UCSD-AML1 (cell line): ENCODE measurements at regions not wholly inside any gene's neighbourhood (a gene's known extent, or its start where the extent isn't known, plus 50 kb on each side); places are given as distances from the start of the nearest gene placed in this dataset.
"Not testable (repeated sequence)": the region's sequence is repeated elsewhere in the genome, so short reads cannot be mapped to it uniquely, and the experiment has no call there.

Experiments used
- DNase-seq: peaks from one replicate; lab custom pipeline; 2025; ENCODE audit not compliant: unreplicated experiment; lab: John Stamatoyannopoulos, UW

DNA sequence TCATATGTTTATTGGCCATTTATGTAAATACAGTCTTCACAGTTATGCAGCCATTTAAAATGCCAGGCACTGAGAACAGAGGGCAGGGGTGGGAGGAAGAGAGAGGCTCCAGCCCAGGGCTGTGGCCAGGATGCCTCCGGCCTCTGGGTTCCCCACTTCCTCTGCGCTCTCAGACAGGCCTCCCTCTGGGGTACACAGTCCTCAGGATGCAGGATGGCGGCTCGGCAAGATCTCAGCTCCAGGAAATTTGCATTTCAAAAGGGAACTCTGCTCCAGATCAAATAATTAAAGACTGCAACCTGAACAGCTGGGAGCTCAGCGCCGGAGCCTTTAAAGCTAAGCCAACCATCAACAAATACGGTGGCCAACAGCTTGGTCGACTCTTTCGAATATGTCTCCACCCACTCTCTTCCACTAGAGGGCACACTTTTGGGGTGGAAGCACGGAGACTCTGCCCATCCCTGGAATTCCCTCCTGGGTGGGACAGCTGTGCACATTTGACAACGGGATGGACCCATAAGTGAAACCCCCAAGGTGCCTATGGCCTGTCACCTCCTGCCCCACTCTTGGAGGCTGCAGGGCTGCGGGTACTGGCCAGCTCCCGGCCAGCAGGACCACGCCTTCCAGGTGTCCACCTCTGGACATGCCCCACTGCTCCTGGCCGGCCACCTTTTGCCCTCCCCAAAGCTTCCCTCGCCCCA, 1044.7 kb downstream of the BRD1 start:
- no peak for DNase-seq

DNA sequence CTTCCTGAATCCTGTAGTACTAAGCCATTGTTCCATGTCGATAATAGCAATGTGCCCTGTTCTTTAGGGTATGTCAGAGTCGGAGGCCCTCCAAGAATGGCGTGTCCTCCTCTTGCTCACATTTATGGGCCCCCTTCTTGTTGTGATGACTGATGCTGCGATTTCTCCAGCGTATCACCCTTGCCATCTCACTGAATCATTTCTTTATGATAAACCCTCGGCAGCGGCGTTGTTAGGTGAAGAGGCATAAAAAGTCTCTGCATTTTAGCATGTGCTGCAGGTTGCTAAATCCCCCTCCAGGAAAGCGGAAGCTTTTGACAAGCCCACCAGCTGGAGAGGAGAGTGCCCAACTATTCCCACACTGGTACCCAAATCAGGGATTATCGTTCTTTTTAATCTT, 1045.3 kb downstream of the BRD1 start:
- DNase-seq, result no peak

DNA sequence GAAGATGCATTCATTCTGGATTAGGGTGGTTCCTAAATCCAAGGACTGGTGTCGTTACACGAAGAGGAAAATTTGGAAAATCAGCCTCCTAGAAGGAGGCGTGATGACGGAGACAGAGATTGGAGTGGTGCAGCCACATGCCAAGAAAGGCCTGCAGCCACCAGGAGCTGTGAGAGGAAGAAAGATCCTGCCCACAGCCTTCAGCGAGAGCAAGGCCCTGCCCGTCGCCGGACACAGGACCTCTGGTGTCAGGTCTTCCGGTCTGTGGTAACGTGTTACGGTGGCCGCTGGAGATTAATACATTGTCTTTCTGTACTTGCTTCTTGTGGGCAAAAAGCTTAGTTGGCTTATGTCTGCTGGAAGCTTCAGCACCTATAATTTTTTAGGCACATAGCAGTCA, 1045.8 kb downstream of the BRD1 start:
- no peak for DNase-seq

DNA sequence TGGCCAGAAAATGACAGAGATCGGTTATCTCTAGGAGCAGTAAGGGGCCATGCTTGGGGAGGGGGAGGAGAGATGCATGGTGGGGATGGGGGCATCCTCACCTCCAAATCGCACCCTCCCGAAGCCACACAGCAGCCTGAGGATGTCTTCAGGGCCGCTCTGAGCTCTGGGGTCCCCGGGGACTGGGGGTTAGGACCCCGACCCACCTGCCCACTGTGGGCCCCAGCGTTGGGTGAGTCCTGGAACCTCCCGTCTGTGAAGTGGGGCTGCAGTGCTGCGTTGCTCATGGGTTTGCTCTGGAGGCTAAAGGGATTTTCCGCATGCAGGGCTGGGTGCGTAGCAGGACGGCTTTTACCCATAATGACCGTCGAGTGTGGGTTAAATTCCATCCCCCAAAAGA, 1046.3 kb downstream of the BRD1 start:
- no peak for DNase-seq

DNA sequence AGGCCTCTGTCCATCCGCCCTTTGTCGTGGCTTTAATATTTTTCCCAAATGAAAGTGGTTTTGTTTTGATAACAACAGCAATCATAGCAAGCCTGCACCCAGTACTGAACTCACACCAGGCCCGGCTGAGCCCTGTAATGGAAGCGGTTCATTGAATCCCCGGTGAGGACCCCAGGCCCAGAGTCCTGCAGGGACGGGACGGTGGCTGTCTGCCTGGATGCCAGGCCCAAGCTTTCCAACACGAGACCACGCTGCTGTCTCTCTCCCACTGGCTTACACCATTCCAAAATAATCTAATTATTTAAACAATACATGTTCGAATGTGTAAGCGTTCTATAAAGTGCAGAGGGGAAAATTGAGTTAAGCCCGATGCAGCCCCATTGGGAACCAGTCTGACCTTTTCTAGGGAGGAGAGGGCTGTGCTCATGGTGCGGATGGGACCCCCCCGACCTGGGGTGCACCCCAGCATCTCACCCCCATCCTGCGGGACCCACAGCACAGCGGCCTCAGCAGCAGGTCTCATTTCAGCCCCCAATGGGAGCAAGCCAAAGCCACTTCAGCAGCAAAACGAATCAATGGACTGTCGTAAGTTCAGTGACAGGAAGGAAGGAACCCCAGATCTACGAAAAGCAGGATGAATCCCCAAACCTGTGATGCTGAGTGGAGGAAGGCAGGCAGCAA, 1046.9 kb downstream of the BRD1 start:
- no peak for DNase-seq

DNA sequence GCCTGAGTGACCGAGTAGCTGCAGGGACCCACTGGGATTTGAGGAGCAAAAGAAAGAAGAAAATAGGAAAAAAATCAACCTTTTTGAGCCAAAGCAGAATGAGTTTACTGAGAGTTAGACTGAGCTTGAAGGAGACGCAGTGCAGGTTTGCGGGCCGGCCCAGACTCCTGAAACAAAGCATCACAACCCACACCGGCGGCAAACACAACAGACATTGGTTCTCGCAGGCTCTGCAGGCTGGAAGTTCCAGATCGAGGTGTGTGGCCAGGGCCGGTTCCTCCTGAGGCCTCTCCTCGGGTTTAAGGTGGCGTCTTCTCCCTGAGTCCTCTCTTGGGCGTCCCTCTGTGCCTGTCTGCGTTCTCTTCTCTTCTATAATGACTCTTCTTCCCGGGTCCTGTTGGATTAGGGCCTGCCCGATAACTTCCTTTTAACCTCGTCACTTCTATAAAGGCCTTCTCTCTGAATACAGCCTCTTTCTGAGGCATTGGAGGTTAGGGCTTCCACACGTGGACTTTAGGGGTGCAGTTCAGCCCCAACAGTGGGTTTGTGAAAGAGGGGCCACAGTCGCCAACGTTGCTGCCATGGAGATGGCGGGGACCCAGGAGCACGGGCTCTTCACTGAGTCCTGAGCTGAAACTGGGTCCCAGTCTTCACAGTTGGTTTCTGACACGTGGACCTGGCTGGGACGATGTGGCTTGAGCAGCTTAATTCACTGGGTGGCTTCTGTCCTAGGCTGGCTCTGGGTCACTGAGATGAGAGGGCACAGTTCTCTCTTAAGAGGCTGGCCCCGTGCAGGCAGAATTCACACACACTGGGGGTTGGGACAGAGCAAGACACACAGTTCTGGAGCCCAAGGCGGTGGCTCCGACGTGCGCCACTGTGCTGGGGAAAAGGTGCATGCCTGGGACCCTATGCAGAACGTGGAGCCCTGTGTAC, 1047.7 kb downstream of the BRD1 start:
- DNase-seq, result no peak

DNA sequence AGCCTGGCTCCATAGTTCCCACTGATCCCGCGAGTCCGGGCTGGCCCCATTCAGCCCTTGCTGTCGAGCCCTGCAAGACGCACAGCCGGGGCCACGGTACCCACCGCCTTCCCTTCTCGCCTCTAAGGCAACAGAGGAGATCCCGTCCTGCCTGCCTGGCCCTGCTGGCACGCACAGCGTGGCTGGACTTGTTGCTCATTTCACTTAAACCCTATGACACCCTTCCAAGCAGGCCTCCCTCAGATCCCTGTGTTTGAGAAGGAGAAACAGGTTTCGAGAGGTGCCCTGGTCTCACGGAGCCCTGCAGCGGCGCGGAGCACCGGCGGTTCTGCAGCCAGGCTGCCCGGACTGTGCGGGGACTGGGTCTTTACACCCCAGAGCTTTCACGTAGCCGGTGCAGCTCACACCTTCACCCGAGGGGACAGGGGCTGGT, 1048.4 kb downstream of the BRD1 start:
- no peak for DNase-seq

DNA sequence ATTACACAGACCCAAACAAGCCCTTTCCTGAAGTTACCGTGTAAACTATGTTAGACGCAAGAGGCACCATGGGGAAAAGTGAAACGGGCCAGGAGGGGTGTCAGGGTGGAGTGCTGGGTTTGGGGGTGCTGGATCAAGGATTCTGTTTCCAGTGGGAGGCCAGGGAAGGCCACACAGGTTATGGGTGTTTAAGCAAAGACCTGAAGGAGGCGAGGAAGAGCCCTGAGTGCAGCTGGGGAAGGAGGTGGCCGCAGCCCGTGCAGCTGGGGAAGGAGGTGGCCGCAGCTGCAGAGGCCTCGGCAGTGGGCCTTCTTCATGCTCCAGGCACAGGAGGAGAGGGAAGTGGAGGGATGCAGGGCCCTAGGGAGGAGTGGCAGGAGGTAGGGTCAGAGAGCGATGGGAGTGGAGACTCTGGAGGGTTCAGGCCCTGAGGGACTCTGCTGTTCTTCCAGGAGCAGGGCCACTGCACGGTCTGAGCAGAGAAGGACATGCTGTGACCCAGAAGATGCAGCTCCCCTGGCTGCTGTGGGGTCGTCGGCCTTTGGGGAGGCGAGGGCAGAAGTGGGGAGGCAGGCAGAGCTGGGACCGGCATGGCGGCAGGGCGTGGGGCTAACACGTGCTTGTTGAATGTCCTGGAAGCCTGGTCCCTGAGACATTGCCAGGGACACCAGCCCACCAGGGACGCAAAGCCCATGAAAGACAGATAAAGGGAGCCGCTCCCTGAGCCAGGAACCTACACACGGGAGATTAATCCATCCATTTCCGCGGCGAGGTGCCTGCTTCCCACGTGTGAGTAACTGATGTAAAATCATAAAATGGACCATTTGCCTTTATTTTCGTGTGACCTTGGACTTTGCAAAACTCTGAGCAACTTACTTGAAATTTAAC, 1049.1 kb downstream of the BRD1 start:
- no peak for DNase-seq

DNA sequence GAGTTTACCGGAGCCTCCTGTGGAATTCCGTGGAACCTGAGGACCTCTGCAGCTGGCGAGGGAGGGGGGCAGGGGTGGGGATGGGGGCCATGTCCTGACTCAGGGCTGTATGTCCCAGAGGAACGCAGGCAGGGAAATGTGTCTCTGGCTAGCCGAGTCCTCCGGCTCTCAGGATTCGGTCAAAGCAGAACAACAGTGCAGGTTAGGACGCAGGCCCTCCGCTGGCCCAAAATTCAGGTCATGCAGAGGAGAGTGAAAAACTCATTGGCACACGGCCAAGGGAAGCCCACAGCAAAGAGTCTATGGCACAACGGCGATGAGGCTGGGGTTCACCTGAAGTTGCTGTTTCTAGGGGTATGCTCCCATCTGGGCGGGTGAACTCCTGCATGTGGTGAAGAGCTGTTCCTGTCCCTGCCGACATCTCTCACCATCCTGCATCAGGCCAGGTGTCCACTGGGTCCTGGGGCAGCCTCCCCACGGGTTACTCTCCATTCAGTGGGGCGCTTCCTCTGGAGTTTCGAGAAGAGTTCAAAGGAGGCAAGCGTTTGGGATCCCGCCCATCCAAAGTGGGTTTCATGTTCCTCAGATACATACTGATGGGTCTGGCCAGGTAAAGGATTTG, 1055.3 kb downstream of the BRD1 start:
- no peak for DNase-seq

DNA sequence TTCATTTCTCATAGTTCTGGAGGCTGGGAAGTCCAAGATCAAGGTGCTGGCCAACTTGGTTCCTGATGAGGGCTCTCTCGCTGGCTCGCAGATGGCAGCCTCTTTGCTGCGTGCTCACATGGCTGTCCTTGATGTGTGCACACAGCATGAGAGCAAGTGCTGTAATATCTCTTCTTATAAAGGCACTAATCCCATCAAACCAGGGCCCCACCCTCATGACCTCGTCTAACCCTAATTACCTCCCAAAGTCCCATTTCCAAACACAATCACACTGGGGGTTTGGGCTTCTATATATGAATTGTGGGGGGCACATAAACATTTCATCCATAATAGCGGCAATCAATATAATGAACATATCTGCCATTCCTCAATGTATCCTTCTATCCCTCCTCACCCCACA, 1062.1 kb downstream of the BRD1 start:
- DNase-seq, result no peak

DNA sequence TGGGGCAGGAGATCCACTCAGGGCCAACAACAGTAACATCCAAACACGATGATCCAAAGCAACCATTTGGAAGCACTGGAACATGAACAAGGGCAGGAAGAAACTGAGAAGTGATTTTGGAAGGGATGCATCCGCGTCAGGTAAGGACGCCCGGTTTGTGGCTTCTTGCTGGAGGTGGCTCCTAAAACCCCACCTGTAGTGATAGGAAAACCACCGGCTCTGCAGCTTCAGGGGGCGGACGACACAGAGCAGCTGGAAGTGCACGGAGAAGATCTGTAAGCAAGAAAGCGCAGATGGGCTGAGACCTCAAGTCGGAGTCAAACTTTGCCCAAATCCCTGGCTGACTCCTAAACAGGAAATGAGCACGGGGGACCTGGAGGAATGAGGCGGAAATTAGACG, 1066.1 kb downstream of the BRD1 start:
- no peak for DNase-seq

DNA sequence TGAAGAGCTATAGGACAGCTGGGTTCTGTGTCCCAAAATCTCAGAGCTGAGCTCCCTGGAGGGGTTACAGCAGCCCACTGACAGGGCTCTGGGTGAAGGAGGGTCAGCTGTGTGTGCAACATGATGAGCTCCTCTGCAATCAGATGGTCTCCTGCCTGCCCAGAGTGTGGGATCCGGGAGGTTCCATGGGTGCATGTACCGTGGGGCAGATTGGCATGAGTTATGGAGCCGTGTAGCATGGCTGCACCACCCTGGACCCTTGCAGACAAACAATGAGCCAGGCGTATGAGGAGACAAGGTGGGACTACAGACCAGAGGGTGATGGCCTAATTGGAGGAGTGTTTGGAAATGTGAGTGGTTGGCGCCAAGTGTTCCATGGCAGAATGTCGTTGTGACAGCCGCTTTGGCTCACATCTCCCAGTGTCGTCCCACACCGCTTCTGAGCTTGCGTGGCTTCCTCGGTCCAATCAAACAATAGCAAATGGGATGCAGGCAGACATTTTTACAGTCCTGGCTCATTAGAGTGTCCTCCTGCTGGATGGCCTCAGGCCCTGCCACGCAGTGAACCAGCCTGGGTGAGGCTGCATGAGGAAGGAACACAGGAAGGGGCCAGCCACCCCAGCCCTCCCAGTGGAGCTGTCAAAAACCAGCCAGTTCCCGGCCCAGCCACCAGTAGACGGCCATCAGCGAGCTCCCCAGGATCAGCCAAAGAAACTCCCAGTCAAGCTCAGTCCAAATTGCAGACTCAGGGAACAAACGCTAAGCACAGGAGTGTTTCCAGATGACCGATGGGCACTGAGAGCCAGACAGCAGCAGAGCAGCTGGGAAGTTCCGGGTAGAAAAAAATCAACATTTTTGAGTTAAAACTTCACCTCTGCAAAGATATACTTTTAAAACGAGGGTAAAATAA, 1066.9 kb downstream of the BRD1 start:
- no peak for DNase-seq

DNA sequence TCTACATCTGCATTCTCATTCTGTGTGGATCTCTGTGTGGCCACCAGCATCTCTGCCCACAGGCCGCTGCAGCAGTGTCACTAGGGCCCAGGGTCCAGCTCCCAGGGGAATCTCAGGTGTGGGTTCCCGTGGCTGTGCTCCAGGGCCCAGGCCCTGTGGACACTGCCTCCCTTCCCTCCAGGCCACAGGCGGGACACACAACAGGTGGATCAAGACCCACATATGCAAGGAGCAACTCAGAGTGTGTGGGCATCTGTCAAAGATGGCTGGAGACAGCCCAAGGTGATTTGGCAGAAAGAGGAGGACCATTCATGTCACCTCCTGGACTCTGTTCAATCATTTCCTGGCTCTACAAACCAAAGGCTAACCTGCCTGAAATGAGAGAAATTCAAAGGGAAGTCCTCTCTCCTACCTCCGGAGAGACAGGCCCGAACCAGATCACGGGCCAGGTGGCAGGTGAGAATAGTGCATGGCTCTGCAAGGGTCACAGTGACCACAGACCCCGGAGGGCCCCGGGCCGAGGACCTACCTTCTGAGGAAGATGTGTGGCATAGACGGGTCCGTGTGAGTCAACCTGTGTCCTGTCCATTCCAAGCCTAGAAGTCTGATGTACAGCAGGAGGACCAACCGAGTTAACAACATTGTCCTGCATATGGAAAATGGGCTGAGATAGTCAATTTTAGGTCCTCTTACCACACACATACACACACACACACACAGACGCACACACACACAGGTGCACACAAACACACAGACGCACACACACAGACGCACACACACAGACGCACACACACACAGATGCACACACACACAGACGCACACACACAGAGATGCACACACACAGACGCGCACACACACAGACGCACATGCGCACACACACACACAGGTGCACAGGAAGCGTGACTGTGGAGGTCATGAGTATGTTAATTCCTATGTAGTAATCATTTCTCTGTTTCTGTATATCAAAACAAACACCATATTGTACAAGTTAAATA, 1068.5 kb downstream of the BRD1 start:
- no peak for DNase-seq

DNA sequence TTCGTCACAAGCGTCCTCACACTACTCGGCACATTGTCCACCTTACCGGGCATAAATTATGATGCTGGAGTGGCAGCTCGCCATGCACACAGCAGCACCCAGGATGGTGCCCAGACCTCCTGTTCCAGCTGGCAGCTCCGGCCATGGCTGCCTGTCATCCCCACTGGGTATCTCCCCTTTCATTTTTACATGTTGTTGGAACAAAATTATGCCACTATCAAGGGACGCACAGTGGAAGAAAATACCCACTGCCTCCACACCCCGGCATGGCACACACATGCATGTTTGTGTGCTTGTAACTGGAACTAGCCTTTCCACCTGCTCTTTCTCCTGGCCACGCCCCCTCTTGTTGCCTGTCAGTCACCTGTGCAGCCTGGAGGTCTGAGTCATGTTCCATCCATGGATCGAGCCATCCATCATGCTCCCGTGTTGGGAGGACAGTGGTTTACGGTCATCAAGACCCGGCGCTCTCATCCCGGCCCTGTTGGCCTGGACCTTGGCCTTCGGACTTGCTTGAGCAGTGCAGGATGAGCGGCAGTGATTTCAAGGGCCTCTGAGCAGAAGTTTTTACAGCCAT, 1069.6 kb downstream of the BRD1 start:
- DNase-seq, result no peak

DNA sequence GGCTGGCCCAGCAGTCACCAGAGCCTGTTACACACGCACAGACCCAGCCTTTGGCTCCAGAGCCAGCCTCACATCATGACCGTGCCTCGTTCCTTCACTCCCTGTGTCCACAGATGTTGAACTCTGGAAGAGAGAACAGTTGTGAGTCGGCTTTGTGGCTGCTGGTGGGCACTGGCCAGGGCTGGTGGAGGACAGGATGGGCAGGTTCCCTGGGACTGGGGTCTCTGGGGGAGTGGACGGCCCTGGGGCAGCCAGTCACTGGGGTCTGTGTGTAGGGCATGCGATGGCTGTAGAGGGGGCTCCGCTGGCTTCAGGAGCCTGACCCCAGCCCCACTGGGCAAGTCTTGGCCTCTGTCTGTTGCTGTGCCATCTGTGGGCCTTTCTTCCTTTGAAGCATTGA, 1070.1 kb downstream of the BRD1 start:
- no peak for DNase-seq

DNA sequence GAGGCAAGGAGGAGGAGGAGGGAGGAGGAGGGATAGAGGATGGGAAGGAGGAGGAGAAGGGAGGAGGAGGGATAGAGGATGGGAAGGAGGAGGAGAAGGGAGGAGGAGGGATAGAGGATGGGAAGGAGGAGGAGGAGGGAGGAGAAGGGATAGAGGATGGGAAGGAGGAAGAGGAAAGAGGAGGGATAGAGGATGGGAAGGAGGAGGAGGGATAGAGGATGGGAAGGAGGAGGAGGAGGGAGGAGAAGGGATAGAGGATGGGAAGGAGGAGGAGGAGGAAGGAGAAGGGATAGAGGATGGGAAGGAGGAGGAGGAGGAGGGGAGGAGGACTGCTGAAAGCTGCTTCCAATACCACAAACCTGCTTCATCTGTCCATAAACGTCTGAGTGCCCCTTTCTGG, 1070.5 kb downstream of the BRD1 start:
- DNase-seq, result not testable (repeated sequence)

DNA sequence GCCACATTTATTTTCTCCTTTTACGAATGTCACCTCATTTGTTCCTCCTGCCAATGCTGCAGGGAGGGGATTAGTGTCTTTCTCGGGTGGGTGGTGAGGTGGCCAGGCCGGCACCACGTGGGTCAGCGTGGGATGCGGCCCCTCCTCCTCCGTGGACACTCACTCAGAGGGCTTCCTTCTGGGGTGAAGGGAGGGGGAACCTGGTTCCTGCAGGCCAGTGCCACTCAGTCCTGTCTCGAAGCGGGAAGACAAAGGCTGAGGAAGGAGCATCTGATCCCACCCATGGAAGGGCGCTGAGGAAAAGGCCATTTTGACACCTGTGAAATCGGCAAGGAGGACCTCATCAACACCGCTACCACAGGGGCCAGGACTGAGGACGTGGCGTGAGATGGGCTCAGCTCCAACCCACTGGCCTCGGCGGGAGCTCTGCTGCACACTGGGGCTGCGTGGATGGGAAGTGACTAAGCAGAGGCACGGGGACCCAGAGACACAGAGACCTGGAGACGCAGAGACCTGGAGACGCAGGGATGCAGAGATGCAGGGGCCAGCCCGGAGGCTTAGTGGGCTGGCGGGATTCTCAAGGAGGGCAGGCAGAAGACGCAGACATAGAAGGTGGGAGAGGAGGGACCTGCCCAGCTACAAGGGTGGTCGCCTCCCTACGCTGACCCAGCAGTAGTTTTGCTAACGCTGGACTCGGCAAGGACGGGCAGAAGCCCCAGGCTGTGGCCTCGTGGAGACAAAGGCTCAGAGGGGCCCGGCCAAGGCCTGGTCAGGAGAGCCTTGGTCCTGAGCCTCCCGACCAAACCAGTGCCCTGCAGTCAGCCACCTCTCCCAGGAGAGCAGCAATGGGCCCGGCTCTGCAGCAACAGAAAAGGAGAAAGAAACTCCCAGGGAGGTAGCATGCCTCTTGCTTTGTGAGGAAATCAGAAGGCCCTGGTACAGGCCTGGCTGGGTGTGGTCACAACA, 1071.2 kb downstream of the BRD1 start:
- DNase-seq, result no peak
